ENCODE measurements at regions not wholly inside any gene's neighbourhood (a gene's known extent, or its start where the extent isn't known, plus 50 kb on each side); places are given as distances from the start of the nearest gene placed in this dataset.

DNA sequence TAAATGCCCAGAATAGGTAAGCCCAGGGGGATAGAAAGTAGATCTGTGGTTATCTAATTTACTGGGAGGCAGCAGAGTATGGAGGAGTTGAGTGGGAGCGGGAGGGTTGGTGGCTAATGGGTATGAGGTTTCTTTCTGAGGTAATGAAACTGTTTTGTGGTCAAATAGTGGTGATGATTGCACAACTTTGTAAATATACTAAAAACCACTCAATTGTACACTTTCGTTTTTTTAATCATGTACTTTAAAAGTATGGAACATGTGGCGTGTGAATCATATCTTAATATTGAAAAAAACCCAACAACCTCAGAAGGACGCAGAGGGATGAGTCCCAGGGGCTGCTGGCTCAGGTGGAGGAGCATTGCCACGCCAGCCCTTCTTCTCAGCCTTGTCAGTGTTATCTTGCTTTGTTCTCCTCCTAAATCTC lies 118.1 kb downstream of the WDR11 start:
- TF ChIP-seq CTBP1 (IDR thresholded peaks at IDR 0.05; ENCODE audit: borderline replicate concordance), result no peak
- TF ChIP-seq ZNF384 (IDR thresholded peaks at IDR 0.05), result no peak
- no peak for TF ChIP-seq HDGF (IDR thresholded peaks at IDR 0.05; ENCODE audit: borderline replicate concordance)
- no peak for TF ChIP-seq TARDBP (IDR thresholded peaks at IDR 0.05)
- TF ChIP-seq BHLHE40 (IDR thresholded peaks at IDR 0.05; ENCODE audit: borderline replicate concordance), result no peak
- TF ChIP-seq ARNT (IDR thresholded peaks at IDR 0.05), result no peak
- no peak for TF ChIP-seq FOXM1 (IDR thresholded peaks at IDR 0.05; ENCODE audit: borderline replicate concordance)
- TF ChIP-seq FOXA1 (IDR thresholded peaks at IDR 0.05), result no peak
- no peak for TF ChIP-seq ELF4 (IDR thresholded peaks at IDR 0.05)
- TF ChIP-seq SUZ12 (IDR thresholded peaks at IDR 0.05), result no peak
- TF ChIP-seq SP1 (IDR thresholded peaks at IDR 0.05), result no peak

All from HEK293T (cell line).